A549 (cell line): ENCODE measurements at regions not wholly inside any gene's neighbourhood (a gene's known extent, or its start where the extent isn't known, plus 50 kb on each side); places are given as distances from the start of the nearest gene placed in this dataset.

Experiments
- ATAC-seq, 2 experiments: fragments of 200-7000 bp in 1 of 2; fragments of >200 bp in 1 of 2; cut with Nextera tagmentation in 1 of 2; cut with Tn5 transposase in 1 of 2; 3 replicates each; pipeline versions ENCODE4 v1.8.0 to v1.9.1; 2018 to 2020; ENCODE audit warnings: mild to moderate bottlenecking in 1 of 2, moderate library complexity in 1 of 2
- CTCF ChIA-PET: fragments of 300-600 bp; sonication (Branson Sonifier 250); formaldehyde crosslinking; extraction: SDS; loops from one replicate; lab custom pipeline; 2021; ENCODE audit warnings: antibody characterized with exemption, inconsistent platforms; lab: Yijun Ruan, JAX
- POLR2A ChIA-PET: fragments of 350-600 bp; formaldehyde crosslinking; extraction: SDS; loops from one replicate; lab custom pipeline; 2021; ENCODE audit warnings: antibody characterized with exemption, inconsistent platforms; lab: Yijun Ruan, JAX
- DNase-seq, 2 experiments: peaks; one replicate each; pipeline versions ENCODE4 v3.0.0 to v3.0.0-alpha.2; 2011 to 2016; ENCODE audit warnings: low read depth in 1 of 2, low spot score in 1 of 2
- FAIRE-seq: peaks from 2 replicates; lab custom pipeline; 2011; peaks lifted over from hg19 to GRCh38; lab: Jason Lieb, UNC
- H3K27ac ChIP-seq, 2 experiments: fragments of >200 bp; sonication (Bioruptor Twin); formaldehyde crosslinking; 3 replicates each; pipeline ENCODE4 v1.5.1; 2016 to 2017
- H3K4me1 ChIP-seq: fragments of >200 bp; sonication (Bioruptor Twin); formaldehyde crosslinking; 3 replicates; pipeline ENCODE4 v1.6.1; 2016
- H3K4me2 ChIP-seq: fragments of >200 bp; sonication (Bioruptor Twin); formaldehyde crosslinking; 3 replicates; pipeline ENCODE4 v1.6.1; 2016
- H3K4me3 ChIP-seq: fragments of >200 bp; sonication (Bioruptor Twin); formaldehyde crosslinking; 3 replicates; pipeline ENCODE4 v1.5.1; 2016
- H3K9me3 ChIP-seq: fragments of >200 bp; sonication (Bioruptor Twin); formaldehyde crosslinking; 3 replicates; pipeline ENCODE4 v1.6.1; 2016
- CBX2 ChIP-seq: fragments of 200-600 bp; sonication (generic); IDR thresholded peaks from 2 replicates; pipeline ENCODE4 v1.6.1; 2016; ENCODE audit warnings: low read depth, mild to moderate bottlenecking, borderline replicate concordance
- CEBPB ChIP-seq, 2 experiments: fragments of >200 bp in 1 of 2; sonication (Bioruptor Twin) in 1 of 2; formaldehyde crosslinking in 1 of 2; IDR thresholded peaks; 2 replicates each; pipeline ENCODE4 v1.6.1; 2012 to 2016
- CHD4 ChIP-seq: fragments of 200-600 bp; sonication (generic); IDR thresholded peaks from 2 replicates; pipeline ENCODE4 v1.6.1; 2016; ENCODE audit warnings: antibody characterized with exemption, mild to moderate bottlenecking, borderline replicate concordance
- FOSB ChIP-seq: fragments of 250-450 bp; sonication (Bioruptor Pico); IDR thresholded peaks from 2 replicates; pipeline ENCODE4 v1.5.0; 2020; ENCODE audit warnings: mild to moderate bottlenecking, moderate library complexity
- FOSL2 ChIP-seq, 2 experiments: fragments of 450-650 bp in 1 of 2; fragments of >200 bp in 1 of 2; sonication (Bioruptor Twin) in 1 of 2; formaldehyde crosslinking; IDR thresholded peaks; 2 replicates each; pipeline versions ENCODE4 v1.5.0 to v1.6.1; 2016 to 2020; ENCODE audit warnings: mild to moderate bottlenecking in 1 of 2, moderate library complexity in 1 of 2
- FOXS1 ChIP-seq: fragments of 250-450 bp; sonication (Bioruptor Pico); IDR thresholded peaks from 2 replicates; pipeline ENCODE4 v1.5.0; 2020; ENCODE audit warnings: mild to moderate bottlenecking, moderate library complexity
- HDAC2 ChIP-seq: fragments of 200-600 bp; sonication (generic); IDR thresholded peaks from 2 replicates; pipeline ENCODE4 v1.6.1; 2016
- HEYL ChIP-seq: fragments of 250-450 bp; sonication (Bioruptor Pico); IDR thresholded peaks from 2 replicates; pipeline ENCODE4 v1.8.0; 2021; ENCODE audit warnings: mild to moderate bottlenecking, moderate library complexity
- HMGXB4 ChIP-seq: fragments of 250-450 bp; sonication (Bioruptor Pico); IDR thresholded peaks from 2 replicates; pipeline ENCODE4 v1.5.0; 2021; ENCODE audit warnings: mild to moderate bottlenecking, moderate library complexity, borderline replicate concordance
- HOXA7 ChIP-seq: fragments of 250-450 bp; sonication (Bioruptor Pico); IDR thresholded peaks from 2 replicates; pipeline ENCODE4 v1.5.0; 2020; ENCODE audit warnings: mild to moderate bottlenecking, moderate library complexity
- HOXB13 ChIP-seq: fragments of 250-450 bp; sonication (Bioruptor Pico); IDR thresholded peaks from 2 replicates; pipeline ENCODE4 v1.5.0; 2020; ENCODE audit warnings: low read depth, mild to moderate bottlenecking, moderate library complexity
- HOXB5 ChIP-seq: fragments of 250-450 bp; sonication (Bioruptor Pico); IDR thresholded peaks from 2 replicates; pipeline ENCODE4 v1.5.0; 2020; ENCODE audit warnings: mild to moderate bottlenecking, moderate library complexity
- JUN ChIP-seq, 2 experiments: fragments of >200 bp; sonication (Bioruptor Twin); formaldehyde crosslinking; IDR thresholded peaks; 2 replicates in 1 of 2; 3 replicates in 1 of 2; pipeline ENCODE4 v1.6.1; 2016 to 2017
- JUNB ChIP-seq: fragments of >200 bp; sonication (Bioruptor Twin); formaldehyde crosslinking; IDR thresholded peaks from 2 replicates; pipeline ENCODE4 v1.6.1; 2016
- NPAS2 ChIP-seq: fragments of 250-450 bp; sonication (Bioruptor Pico); IDR thresholded peaks from 2 replicates; pipeline ENCODE4 v1.8.0; 2022; ENCODE audit warnings: mild to moderate bottlenecking, moderate library complexity, borderline replicate concordance
- NR3C1 ChIP-seq: fragments of >200 bp; sonication (Bioruptor Twin); formaldehyde crosslinking; IDR thresholded peaks from 3 replicates; pipeline ENCODE4 v1.6.1; 2017
- RARB ChIP-seq: fragments of 250-450 bp; sonication (Bioruptor Pico); IDR thresholded peaks from 2 replicates; pipeline ENCODE4 v1.8.0; 2021; ENCODE audit warnings: mild to moderate bottlenecking, moderate library complexity
- RCOR1 ChIP-seq: fragments of 150-350 bp; IDR thresholded peaks from 2 replicates; pipeline ENCODE4 v1.6.1; 2014; ENCODE audit warnings: antibody characterized with exemption, low read length, low read depth
- RFX5 ChIP-seq: fragments of 450-650 bp; IDR thresholded peaks from 2 replicates; pipeline ENCODE4 v1.7.1; 2014; ENCODE audit warnings: antibody characterized with exemption, mild to moderate bottlenecking, moderate library complexity
- TFCP2L1 ChIP-seq: fragments of 250-450 bp; sonication (Bioruptor Pico); IDR thresholded peaks from 2 replicates; pipeline ENCODE4 v1.5.0; 2021; ENCODE audit warnings: mild to moderate bottlenecking
- TP53 ChIP-seq: fragments of 250-450 bp; sonication (Bioruptor Pico); IDR thresholded peaks from 2 replicates; pipeline ENCODE4 v1.5.0; 2021; ENCODE audit warnings: mild to moderate bottlenecking, moderate library complexity
- ZFP36 ChIP-seq: fragments of 450-650 bp; IDR thresholded peaks from 2 replicates; pipeline ENCODE4 v1.6.1; 2014; ENCODE audit warnings: borderline replicate concordance; ENCODE audit not compliant: partially characterized antibody
- ZNF302 ChIP-seq: fragments of 250-450 bp; sonication (Bioruptor Pico); IDR thresholded peaks from 2 replicates; pipeline ENCODE4 v1.9.0; 2021; ENCODE audit warnings: inconsistent platforms, mild to moderate bottlenecking, moderate library complexity
- WGBS: methylation state at CpG from one replicate; pipeline ENCODE4 v1.1.6; 2017; ENCODE audit errors: missing lambda C conversion rate; 5-methylcytosine and 5-hydroxymethylcytosine counted together
- TF ChIP-seq, protein P1 (sequence below): IDR thresholded peaks from 2 replicates; pipeline ENCODE4 v1.6.1; 2012; ENCODE audit warnings: low read depth, borderline replicate concordance
- TF ChIP-seq, protein P2 (sequence below): fragments of >200 bp; sonication (Bioruptor Twin); formaldehyde crosslinking; IDR thresholded peaks from 2 replicates; pipeline ENCODE4 v1.6.1; 2016

GRCh38 chr10:56146806-56147205 lies 214.3 kb downstream of the ZWINT start:
- whole genome bisulfite sequencing: 8% methylated on average over 2 of the region's 2 CpGs
- H3K4me1 ChIP-seq: no peaks in the 10 kb centered on the region
- H3K27ac ChIP-seq: no peak overlapping the region
- H3K4me3 ChIP-seq: no peak overlapping the region
- no peak for DNase-seq
- TF ChIP-seq TP53 (no peak), JUN (IDR thresholded peaks at IDR 0.05) (no peak), CHD4 (no peak), HOXA7 (no peak), ZNF302 (CRISPR knock-in tag) (no peak), HMGXB4 (CRISPR knock-in tag) (no peak), FOSB (CRISPR knock-in tag) (no peak), RCOR1 (no peak), NPAS2 (CRISPR knock-in tag) (no peak), CEBPB (IDR thresholded peaks at IDR 0.05) (no peak), HDAC2 (no peak), FOSL2 (IDR thresholded peaks at IDR 0.05) (no peak), FOSL2 (CRISPR knock-in tag; IDR thresholded peaks at IDR 0.05) (no peak), ZFP36 (no peak), HEYL (CRISPR knock-in tag) (no peak)
- TF ChIP-seq, all 56 proteins: peak for 0
- Histone ChIP-seq H3K4me2 (no peak overlapping the region), H3K9me3 (no peaks in the 10 kb centered on the region)
- no peak for ATAC-seq
- no peak for FAIRE-seq
- POLR2A ChIA-PET: no interaction called here
- CTCF ChIA-PET: no interaction called here

- ChIA-PET CTCF (no interaction called here), POLR2A (no interaction called here)
- H3K4me2 ChIP-seq: no peak overlapping the region
- H3K4me3 ChIP-seq: no peak overlapping the region
- H3K4me1 ChIP-seq: no peaks in the 10 kb centered on the region
- no peak for DNase-seq
- no peak for FAIRE-seq
- H3K9me3 ChIP-seq: no peaks in the 10 kb centered on the region
- TF ChIP-seq FOXS1 (CRISPR knock-in tag) (no peak), ZNF302 (CRISPR knock-in tag) (no peak), TFCP2L1 (CRISPR knock-in tag) (no peak), RFX5 (no peak), HDAC2 (no peak)
- TF ChIP-seq, protein P1, sequence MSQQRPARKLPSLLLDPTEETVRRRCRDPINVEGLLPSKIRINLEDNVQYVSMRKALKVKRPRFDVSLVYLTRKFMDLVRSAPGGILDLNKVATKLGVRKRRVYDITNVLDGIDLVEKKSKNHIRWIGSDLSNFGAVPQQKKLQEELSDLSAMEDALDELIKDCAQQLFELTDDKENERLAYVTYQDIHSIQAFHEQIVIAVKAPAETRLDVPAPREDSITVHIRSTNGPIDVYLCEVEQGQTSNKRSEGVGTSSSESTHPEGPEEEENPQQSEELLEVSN: no peak
- TF ChIP-seq, protein P2, sequence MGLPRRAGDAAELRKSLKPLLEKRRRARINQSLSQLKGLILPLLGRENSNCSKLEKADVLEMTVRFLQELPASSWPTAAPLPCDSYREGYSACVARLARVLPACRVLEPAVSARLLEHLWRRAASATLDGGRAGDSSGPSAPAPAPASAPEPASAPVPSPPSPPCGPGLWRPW: no peak
- WGBS: 34% methylated on average over 1 of the region's 1 CpG
- no peak for ATAC-seq
- no peak overlapping the region for H3K27ac ChIP-seq
Observed at GRCh38 chr10:56142092-56142728, 218.8 kb downstream of the ZWINT start.

DNA sequence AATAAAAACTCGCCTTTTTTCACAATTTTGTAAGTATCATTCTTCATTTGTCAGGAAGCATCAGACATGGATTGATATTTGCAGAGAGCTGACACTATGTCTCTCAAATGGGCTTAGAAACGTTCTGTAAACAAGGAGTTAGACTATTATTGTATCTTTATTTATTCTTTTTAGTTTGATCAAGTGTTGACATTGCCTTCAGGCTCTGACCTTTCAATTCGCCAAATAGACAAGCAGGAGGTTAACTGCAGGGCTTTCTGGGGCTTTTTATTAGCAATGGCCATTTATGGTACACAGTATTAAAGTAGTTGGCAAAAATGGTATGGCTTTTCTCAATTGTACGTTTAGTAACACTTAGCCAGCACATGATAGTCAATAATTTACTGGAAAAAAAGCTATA lies 221.7 kb downstream of the ZWINT start:
- DNase-seq: no peak
- no peak overlapping the region for H3K4me3 ChIP-seq
- POLR2A ChIA-PET: no interaction called here
- TF ChIP-seq HOXB13 (no peak), NR3C1 (no peak), CBX2 (no peak), HOXB5 (CRISPR knock-in tag) (no peak), HOXA7 (no peak), CEBPB (IDR thresholded peaks at IDR 0.05) (no peak), RARB (CRISPR knock-in tag) (no peak), JUNB (no peak)
- CTCF ChIA-PET: no interaction called here
- WGBS: 1% methylated on average over 4 of the region's 4 CpGs
- FAIRE-seq: no peak
- no peak for ATAC-seq
- no peaks in the 10 kb centered on the region for H3K9me3 ChIP-seq
- H3K27ac ChIP-seq: no peak overlapping the region
- no peaks in the 10 kb centered on the region for H3K4me1 ChIP-seq
- no peak overlapping the region for H3K4me2 ChIP-seq
